ENCODE measurements at regions not wholly inside any gene's neighbourhood (a gene's known extent, or its start where the extent isn't known, plus 50 kb on each side); places are given as distances from the start of the nearest gene placed in this dataset.

- Histone ChIP-seq H3K4me3 (no peak overlapping the region), H3K27ac (no peak overlapping the region), H3K36me3 (ENCODE audit: insufficient read depth, low read length) (no peaks in the 10 kb centered on the region), H3K9ac (ENCODE audit: insufficient read length) (no peak overlapping the region), H3K9me3 (ENCODE audit: low read depth, low read length) (no peaks in the 10 kb centered on the region)
- TF ChIP-seq FOXP2 (optimal IDR thresholded peaks at IDR 0.05; ENCODE audit: control extremely low read depth, extremely low read length, insufficient read depth) = no peak
- TF ChIP-seq EZH2 (IDR thresholded peaks at IDR 0.05) = no peak
- no peak for TF ChIP-seq POLR2AphosphoS5 (IDR thresholded peaks at IDR 0.05; ENCODE audit: borderline replicate concordance, low read depth, low read length)
- DNase-seq (ENCODE audit: low read depth, low spot score) = no peak
Measured at GRCh38 chr9:129278391-129279237, 100.6 kb upstream of the IER5L start.

GRCh38 chr9:129276486-129277230 is 98.6 kb upstream of the IER5L start:
- Histone ChIP-seq H3K4me3 (no peak overlapping the region), H3K9me3 (ENCODE audit: low read depth, low read length) (no peaks in the 10 kb centered on the region), H3K27ac (no peak overlapping the region), H3K36me3 (ENCODE audit: insufficient read depth, low read length) (no peaks in the 10 kb centered on the region), H3K9ac (ENCODE audit: insufficient read length) (no peak overlapping the region)
- no peak for DNase-seq (ENCODE audit: low read depth, low spot score)
- TF ChIP-seq EZH2 (IDR thresholded peaks at IDR 0.05) = no peak

- TF ChIP-seq POLR2AphosphoS5 (IDR thresholded peaks at IDR 0.05; ENCODE audit: borderline replicate concordance, low read depth, low read length) (no peak), FOXP2 (optimal IDR thresholded peaks at IDR 0.05; ENCODE audit: control extremely low read depth, extremely low read length, insufficient read depth) (no peak), EZH2 (IDR thresholded peaks at IDR 0.05) (no peak)
- no peak overlapping the region for H3K9ac ChIP-seq (ENCODE audit: insufficient read length)
- H3K9me3 ChIP-seq (ENCODE audit: low read depth, low read length) = no peaks in the 10 kb centered on the region
- H3K27ac ChIP-seq = no peak overlapping the region
- no peaks in the 10 kb centered on the region for H3K36me3 ChIP-seq (ENCODE audit: insufficient read depth, low read length)
- no peak for DNase-seq (ENCODE audit: low read depth, low spot score)
- no peak overlapping the region for H3K4me3 ChIP-seq
Measured at GRCh38 chr9:129275626-129276247, 97.7 kb upstream of the IER5L start.

- Histone ChIP-seq H3K9me3 (ENCODE audit: low read depth, low read length) (no peaks in the 10 kb centered on the region), H3K36me3 (ENCODE audit: insufficient read depth, low read length) (no peaks in the 10 kb centered on the region), H3K9ac (ENCODE audit: insufficient read length) (no peak overlapping the region), H3K4me3 (no peak overlapping the region), H3K27ac (no peak overlapping the region)
- TF ChIP-seq POLR2AphosphoS5 (IDR thresholded peaks at IDR 0.05; ENCODE audit: borderline replicate concordance, low read depth, low read length) (no peak), EZH2 (IDR thresholded peaks at IDR 0.05) (no peak), FOXP2 (optimal IDR thresholded peaks at IDR 0.05; ENCODE audit: control extremely low read depth, extremely low read length, insufficient read depth) (no peak)
- DNase-seq (ENCODE audit: low read depth, low spot score) = no peak
Measured at GRCh38 chr9:129273941-129274684, 96.1 kb upstream of the IER5L start.

GRCh38 chr9:129273136-129273895 is 95.3 kb upstream of the IER5L start:
- H3K9me3 ChIP-seq (ENCODE audit: low read depth, low read length) = no peaks in the 10 kb centered on the region
- no peak for DNase-seq (ENCODE audit: low read depth, low spot score)
- H3K4me3 ChIP-seq = no peak overlapping the region
- TF ChIP-seq EZH2 (IDR thresholded peaks at IDR 0.05) = no peak
- no peaks in the 10 kb centered on the region for H3K36me3 ChIP-seq (ENCODE audit: insufficient read depth, low read length)
- no peak overlapping the region for H3K9ac ChIP-seq (ENCODE audit: insufficient read length)
- no peak overlapping the region for H3K27ac ChIP-seq

- no peak for DNase-seq (ENCODE audit: low read depth, low spot score)
- no peaks in the 10 kb centered on the region for H3K36me3 ChIP-seq (ENCODE audit: insufficient read depth, low read length)
- TF ChIP-seq FOXP2 (optimal IDR thresholded peaks at IDR 0.05; ENCODE audit: control extremely low read depth, extremely low read length, insufficient read depth) (no peak), EZH2 (IDR thresholded peaks at IDR 0.05) (no peak), POLR2AphosphoS5 (IDR thresholded peaks at IDR 0.05; ENCODE audit: borderline replicate concordance, low read depth, low read length) (no peak)
- no peak overlapping the region for H3K27ac ChIP-seq
- H3K4me3 ChIP-seq = no peak overlapping the region
- no peak overlapping the region for H3K9ac ChIP-seq (ENCODE audit: insufficient read length)
- no peaks in the 10 kb centered on the region for H3K9me3 ChIP-seq (ENCODE audit: low read depth, low read length)
Measured at GRCh38 chr9:129272348-129273025, 94.4 kb upstream of the IER5L start.

GRCh38 chr9:129270903-129271431 is 92.9 kb upstream of the IER5L start:
- no peak for DNase-seq (ENCODE audit: low read depth, low spot score)
- Histone ChIP-seq H3K27ac (no peak overlapping the region), H3K36me3 (ENCODE audit: insufficient read depth, low read length) (no peaks in the 10 kb centered on the region), H3K9ac (ENCODE audit: insufficient read length) (no peak overlapping the region), H3K4me3 (no peak overlapping the region), H3K9me3 (ENCODE audit: low read depth, low read length) (no peaks in the 10 kb centered on the region)
- TF ChIP-seq POLR2AphosphoS5 (IDR thresholded peaks at IDR 0.05; ENCODE audit: borderline replicate concordance, low read depth, low read length) (no peak), FOXP2 (optimal IDR thresholded peaks at IDR 0.05; ENCODE audit: control extremely low read depth, extremely low read length, insufficient read depth) (no peak), EZH2 (IDR thresholded peaks at IDR 0.05) (no peak)
